ENCODE measurements at regions not wholly inside any gene's neighbourhood (a gene's known extent, or its start where the extent isn't known, plus 50 kb on each side); places are given as distances from the start of the nearest gene placed in this dataset.
"Not testable (repeated sequence)": the region's sequence is repeated elsewhere in the genome, so short reads cannot be mapped to it uniquely, and the experiment has no call there.

DNA sequence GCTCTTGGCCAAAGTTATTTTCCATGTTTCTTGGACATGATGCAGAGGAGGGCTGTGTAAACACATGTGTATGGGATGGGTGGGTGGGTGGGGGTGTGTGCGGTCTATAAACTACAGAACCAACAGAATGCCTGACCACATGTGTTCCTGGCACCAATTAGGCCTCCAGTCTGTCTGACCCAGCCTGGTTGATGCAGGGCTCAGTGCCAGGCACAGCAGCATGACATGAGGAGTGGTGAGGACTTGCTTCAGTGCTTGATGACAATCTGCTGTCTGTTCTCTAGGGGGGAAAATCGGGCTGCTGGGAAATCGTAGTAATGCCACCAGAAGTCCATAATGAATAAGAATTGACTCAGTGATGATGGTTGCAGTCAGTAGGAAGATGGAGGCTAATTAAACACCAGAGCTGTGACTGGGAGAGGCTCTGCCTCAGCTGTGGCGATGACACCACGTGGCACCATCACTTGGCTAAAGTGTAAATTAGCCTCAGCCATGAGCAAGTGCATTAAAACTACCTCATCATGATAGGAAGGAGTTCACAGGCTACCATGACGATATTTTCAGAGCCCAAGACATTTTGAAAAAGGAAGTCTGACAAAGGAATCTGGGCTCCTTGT is 260.1 kb upstream of the PODXL start:
- no peak for DNase-seq (ENCODE audit: low read depth in 4 of 4, low spot score in 3 of 4)

DNA sequence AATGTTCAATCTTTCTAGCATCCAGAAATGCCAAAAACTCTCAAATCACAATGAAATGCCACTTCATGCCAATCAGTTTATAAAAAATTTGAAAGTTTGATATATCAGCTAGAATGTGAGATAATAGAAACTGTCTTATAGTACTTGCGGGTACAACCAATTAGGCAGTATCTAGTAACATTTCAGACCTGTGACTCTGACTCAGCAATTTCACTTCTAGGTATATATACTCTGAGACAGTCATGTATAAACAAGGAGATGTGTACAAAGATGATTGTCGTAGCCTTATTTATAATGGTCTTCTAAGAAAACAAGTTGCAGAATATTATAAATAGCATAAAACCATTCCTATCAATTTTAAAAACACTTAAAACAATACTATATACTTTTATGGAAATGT is 252.3 kb upstream of the PODXL start:
- no peak for DNase-seq (ENCODE audit: low read depth in 4 of 4, low spot score in 3 of 4)

DNA sequence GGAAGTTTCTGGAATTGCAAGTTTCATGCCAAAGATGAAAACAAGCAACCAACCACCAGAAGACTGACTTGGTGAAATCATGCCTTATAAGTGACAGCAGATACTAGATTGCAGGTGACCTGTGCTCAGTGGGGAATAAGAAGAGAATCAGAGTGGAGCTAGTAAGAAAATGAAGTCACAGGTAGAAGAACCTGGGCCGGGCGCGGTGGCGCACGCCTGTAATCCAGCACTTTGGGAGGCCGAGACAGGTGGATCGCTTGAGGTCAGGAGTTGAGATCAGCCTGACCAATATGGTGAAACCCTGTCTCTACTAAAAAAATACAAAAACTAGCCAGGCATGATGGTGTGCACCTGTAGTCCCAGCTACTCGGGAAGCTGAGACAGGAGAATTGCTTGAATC is 251.7 kb upstream of the PODXL start:
- DNase-seq (ENCODE audit: low read depth in 4 of 4, low spot score in 3 of 4), result not testable (repeated sequence)

DNA sequence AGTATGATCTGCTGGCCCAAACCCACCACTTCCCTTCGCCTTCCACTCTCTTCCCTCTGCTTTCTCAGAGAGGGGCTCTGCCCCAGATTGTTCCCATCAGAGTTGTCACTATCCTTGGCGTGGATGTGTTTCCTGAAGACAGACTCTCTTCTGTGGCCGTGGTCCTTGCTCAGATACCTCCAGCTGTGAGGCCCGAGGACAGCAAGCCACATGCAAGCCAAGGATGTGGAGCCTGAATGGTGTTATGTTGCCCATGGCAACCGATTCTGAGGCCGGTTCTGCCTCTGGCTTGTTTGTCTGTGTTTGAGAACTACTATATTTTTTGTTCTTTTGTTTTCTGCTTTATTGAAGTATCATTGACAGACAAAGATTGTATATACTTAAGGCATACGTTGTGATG is 247.4 kb upstream of the PODXL start:
- DNase-seq (ENCODE audit: low read depth in 4 of 4, low spot score in 3 of 4), result no peak

DNA sequence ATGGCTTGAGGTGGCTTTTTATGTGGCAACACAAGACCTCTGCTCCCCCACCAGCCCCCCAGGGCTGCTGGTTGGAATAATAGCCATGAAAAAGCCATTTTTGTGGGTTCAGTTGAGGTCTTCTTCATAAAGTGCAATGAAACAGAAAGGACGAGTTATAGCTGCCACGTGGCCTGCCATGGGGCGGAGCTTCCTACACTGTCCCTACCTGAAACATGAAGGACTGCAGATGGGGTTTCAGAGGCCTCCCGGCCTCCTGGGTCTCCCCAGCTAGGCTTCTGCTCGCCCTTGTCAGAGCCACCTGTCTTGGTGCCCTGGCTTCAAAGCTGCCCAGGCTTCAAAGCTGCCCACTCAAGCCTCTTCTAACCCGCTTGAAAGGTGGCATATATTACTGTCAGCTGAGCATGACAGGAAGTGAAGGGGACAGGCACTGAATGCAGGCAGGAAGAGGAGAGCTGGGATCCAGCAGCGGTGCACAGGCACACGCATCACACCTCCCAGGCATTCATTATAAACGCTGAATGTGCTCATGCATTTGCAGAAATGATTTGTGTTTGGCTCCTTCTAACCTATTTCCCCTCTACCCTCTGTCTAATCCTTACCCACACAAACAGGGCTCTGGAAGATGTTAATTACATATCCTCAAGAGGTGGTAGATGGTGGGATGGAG is 245.9 kb upstream of the PODXL start:
- no peak for DNase-seq (ENCODE audit: low read depth in 4 of 4, low spot score in 3 of 4)

DNA sequence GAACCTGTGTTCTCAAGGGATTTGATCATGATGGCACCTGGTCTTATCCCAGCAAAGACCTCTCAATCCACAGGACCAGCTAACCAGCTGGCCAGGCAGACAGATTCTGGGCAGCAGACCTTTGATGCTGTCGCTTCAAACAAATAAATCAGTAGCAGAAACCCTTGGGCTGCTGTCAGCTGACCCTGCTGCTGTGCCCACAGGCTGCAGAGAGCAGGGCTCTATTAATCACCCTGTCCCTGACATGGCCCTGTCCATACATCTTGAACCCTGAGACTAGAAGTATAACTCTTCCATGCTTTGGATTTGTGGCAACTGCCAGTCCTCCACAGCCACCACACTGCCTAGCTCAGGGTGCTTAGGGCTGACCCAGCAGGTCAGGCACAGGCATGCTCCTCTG is 244.1 kb upstream of the PODXL start:
- DNase-seq (ENCODE audit: low read depth in 4 of 4, low spot score in 3 of 4), result no peak

DNA sequence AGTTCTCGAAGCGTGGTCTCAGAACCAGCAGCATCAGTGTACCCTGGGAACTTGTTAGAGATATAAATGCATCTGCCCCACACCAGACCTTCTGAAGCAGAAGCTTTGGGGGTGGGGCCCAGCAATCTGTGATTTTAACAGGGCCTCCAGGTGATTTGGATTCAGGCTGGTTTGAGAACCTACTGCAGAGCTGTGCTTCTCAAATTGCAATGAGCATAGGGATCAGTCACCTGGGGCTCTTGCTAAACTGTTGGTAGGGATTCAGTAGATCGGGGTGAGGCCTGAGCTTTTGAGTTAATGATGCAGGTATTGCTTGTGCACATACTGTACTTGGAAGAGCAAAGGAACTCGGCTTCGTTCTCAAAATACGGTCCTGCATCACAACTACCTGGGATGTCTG is 243.6 kb upstream of the PODXL start:
- DNase-seq (ENCODE audit: low read depth in 4 of 4, low spot score in 3 of 4), result no peak

DNA sequence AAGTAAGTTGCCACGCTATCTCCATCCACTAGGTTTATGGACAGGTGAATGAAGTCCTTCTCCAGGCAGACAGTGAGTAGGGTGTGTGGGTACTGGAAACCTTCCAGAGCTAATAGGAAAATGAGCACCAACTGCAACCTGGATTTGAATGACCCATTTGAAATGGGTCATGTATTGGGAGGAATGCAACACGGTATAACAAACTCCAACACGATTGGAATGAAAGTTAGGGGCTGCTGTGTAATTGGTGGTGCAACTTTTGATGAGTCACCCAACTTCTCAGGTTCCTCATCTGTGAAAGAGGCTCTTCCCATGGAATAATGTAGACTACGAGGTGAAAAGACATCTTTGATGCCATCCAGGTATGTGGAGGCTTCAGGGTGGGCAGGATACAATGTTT is 241.4 kb upstream of the PODXL start:
- DNase-seq (ENCODE audit: low read depth in 4 of 4, low spot score in 3 of 4), result no peak

DNA sequence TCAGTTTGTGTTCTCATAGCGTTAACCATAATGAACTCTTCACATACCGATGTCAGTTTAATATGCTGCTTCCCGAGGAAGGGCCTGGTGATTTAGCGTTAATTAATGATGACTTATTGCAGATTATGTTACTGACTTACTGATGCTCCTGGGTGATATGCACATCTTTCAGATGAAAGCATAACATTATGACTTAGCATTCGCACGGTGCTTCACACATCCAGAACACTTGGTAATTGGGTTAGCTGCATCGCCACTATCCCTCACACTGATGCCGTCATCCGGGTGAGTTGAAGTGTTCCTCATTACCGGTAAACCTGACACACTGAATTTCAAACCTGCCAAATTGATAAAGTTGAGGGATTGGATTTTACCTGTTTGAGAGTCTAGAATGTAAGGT is 239.0 kb upstream of the PODXL start:
- DNase-seq (ENCODE audit: low read depth in 4 of 4, low spot score in 3 of 4), result no peak

DNA sequence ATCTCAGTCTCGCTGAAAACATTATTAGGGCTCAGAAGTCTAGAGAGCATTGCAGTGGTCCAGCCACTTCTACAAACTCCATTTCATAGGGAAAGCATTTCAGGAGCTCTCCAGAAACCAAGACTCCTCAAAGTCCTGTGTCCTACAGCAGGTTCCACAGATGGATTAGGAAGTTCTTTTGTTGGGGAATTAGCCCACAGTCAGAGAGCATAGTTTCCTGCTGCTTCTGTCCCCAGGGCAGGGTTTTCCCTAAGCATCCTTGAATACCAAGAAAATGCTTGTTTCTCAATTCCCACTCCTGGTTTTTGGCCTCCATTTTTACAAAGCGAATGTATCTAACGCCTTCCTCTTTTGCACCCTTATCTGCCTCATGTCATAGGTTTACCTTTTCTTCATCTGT is 235.9 kb upstream of the PODXL start:
- DNase-seq (ENCODE audit: low read depth in 4 of 4, low spot score in 3 of 4), result no peak

DNA sequence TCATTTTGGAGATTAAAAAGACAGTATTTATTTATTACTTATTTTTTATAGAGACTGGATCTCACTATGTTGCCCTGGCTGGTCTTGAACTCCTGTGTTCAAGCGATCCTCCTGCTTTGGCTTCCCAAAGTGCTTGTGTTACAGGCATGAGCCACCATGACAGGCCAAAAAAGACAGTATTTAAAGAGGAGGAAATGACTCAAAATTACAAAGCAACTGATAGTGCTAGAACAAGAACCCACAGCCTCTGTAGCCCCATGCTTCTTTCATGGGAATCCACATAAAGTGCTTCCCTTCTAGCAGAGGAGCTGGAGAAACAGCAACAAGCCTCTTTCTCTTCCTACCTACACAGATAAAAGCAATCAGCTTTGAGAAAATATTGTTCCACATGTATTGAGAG is 230.7 kb upstream of the PODXL start:
- no peak for DNase-seq (ENCODE audit: low read depth in 4 of 4, low spot score in 3 of 4)

DNA sequence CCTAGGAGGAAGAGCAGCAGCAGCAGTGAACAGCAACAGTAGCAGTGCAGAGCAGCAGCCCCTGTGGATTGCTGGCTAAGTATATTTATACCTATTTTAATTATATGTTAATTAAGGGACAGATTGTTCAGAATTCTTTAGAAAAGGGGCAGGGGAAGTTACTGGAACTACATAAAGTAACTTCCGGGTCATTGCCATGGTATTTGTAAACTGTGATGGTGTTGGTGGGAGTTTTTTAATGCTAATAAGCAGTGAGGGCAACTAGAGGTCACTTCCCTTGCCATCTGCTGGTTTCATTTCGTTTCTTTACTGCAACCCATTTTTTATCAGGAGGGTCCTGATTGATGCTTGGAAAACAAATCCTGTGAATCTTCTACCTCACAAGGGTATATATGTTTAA is 229.8 kb upstream of the PODXL start:
- DNase-seq (ENCODE audit: low read depth in 4 of 4, low spot score in 3 of 4), result no peak

DNA sequence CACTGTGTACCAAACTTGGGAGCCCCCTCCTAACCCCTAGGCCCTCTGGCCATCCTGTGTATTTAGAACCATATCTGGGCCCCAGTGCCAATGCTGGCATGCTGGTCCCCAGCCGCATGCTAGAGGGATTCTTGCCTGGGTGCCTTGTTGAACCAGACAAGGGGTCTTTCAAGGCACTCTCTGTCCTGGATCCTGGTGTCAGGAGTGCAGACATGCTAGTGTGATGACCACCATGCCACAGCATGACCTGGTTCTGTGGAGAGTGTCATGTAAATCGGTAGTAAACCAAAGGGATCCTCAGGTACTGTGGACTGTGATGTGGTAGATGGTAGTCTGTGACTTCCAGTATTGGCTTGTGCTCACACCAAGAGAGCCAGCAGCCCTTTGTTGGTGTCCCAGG is 222.2 kb upstream of the PODXL start:
- DNase-seq (ENCODE audit: low read depth in 4 of 4, low spot score in 3 of 4), result no peak

DNA sequence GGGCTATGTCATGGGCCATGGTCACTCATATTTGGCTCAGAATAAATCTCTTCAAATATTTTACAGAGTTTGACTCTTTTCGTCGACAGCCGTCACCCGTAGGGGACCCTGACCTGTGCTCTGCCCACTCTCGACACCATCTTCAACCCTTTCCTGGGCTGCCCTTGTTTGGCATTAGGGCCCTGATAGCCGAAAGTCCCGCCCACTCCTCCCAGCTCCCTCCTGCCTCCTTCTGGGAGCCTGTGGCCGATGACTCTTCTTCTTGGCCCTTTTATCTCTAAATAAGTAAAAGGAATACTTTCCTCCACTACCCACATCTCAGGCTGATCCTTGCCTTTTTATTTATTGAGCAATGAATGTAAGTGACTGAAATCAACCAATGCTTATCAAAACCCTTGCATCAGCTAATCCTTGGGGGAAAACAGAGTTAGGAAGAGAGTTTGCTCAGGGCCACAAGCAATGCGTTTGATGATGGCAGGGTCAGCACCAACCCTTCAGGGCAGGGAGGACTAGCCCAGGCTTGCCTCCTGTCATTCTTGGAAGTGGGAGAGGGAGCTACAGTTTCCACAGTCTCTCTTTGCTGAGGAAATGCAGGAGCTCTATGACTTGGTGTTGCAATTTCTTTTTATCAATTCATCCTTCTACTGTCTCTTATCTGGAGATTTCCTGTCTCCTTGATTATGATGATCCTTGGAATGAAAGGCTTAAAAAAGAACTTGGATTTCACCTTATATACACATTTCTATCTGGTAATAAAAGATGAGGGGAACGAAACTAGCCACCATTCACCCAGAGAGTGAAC is 218.2 kb upstream of the PODXL start:
- no peak for DNase-seq (ENCODE audit: low read depth in 4 of 4, low spot score in 3 of 4)

DNA sequence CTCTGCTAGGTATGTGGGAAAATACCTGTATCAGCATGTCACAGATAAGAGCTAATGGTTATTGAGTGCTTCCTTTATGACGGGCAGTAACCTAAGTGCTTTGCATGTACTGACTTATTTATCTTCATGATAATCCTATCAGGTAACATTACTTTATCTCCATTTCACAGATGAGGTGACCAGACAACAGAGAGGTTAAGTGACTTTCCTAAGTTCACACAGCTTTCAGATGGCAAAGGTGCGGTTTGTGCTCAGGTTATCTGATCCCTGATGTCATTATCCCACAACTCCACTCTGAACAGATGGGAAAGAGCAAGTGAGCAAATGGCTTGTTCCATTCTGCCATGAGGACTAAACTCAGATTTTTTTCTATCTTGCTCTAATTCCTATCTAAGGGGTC is 217.0 kb upstream of the PODXL start:
- no peak for DNase-seq (ENCODE audit: low read depth in 4 of 4, low spot score in 3 of 4)

DNA sequence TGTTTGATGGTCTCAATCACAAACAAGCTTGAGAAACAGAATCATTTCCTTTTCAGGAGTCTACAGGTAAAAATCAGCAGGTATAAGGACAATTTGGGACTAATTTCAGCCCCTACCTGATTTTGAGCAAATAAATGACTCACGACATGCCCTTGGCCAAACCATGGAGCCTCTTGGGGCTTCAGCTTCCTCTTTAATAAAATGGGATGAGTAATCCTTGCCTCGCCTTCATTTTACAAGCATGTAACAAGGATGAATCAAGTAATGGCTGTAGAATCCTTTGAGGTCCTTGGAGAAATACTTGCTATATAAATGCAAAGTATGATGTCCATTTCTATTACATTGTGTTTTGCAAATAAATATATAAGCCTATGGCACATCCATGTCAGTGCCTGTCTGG is 212.8 kb upstream of the PODXL start:
- DNase-seq (ENCODE audit: low read depth in 4 of 4, low spot score in 3 of 4), result no peak

DNA sequence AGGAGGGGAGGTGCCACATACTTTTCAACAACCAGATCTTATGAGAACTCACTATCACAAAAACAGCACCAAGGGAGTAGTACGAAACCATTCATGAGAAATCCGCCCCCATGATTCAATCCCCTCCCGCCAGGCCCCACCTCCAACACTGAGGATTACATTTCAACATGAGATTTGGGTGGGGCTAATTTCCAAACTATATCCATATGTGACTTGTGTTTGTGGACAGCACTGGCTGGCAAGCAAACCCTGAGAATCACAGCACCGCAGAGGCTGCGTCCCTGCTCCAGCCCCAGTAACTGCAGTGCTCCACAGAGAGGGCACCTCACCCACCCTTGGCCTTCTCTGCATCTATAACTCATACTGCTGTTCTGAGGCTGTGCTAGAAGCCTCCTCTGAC is 211.2 kb upstream of the PODXL start:
- DNase-seq (ENCODE audit: low read depth in 4 of 4, low spot score in 3 of 4), result no peak

DNA sequence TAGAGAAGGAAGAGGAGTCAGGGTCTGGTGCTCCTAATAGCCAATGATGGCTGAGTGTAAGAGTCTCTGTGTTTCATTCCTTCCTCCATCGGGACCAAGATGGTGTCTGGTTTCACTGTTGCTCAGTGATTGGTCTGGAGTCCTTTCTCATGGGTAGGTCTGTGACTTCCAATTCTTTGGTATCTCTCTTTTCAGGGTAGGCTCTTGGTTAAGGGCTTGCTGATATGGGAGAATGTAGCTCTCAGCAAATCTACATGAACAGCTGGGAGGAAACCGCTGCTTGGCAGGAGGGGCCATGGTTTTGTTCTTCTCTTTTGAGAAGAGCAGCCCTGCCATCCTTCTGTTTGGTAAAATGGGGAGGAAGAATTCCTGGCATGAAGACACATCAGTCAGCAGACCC is 209.1 kb upstream of the PODXL start:
- DNase-seq (ENCODE audit: low read depth in 4 of 4, low spot score in 3 of 4), result no peak

DNA sequence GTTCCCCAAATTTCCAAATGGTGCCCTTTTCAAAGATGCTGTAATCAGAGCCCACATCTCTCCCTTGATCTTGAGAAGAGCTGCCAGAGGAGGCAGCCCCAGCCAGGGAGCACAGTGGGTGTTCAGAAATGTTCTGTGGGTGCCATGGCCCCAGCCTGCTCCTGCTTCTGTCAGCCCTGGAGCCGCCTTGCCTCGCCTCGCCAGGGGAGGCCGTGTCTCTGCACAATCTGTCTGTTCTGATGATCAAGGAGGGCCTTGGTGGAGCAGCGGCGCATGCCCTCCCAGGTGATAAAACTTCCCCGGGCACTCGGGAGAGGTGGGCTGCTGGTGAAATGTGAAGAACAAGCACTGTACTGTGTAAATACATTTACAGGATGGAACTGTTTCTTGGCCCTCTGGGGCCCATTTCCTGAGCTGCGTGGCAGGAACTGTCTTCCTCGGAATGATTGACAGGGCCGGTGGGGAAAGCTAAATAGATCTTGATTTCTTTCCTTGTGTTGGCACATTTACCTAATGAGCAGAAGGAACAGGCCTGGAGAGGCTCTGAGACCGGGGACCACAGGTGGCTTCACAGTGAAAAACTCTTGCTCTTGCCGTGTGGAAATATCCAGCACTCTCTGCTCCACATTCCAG is 207.8 kb upstream of the PODXL start:
- DNase-seq (ENCODE audit: low read depth in 4 of 4, low spot score in 3 of 4), result no peak

DNA sequence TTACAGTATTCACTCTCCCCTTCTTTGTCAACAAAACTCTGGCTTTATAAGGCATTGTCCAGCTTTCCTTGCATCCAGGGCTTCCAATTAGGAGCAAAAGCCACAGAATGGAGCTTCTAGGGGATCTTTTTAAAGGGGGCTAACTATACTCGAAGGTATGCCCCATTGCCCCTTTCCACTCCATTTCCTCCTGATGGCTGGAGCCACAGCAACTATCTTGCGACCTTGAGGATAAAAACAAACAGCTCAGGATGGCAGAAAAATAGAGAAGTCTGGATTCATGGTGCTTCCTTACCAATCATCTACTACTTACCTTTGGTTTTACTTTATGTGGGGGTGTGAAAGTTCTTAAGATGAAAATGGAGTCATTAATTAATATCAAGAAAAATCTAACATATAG is 206.3 kb upstream of the PODXL start:
- DNase-seq (ENCODE audit: low read depth in 4 of 4, low spot score in 3 of 4), result no peak

DNA sequence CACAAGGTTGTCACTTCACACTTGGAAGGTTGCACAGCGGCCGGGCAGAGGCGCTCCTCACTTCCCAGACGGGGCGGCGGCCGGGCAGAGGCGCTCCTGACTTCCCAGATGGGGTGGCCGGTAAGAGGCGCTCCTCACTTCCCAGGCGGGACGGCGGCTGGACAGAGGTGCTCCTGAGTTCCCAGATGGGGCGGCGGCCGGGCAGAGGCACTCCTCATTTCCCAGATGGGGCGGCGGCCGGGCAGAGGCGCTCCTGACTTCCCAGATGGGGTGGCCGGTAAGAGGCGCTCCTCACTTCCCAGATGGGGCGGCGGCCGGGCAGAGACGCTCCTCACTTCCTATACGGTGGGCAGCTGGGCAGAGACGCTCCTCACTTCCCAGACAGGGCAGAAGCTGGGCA is 199.4 kb upstream of the PODXL start:
- not testable (repeated sequence) for DNase-seq (ENCODE audit: low read depth in 4 of 4, low spot score in 3 of 4)
